ENCODE measurements at regions not wholly inside any gene's neighbourhood (a gene's known extent, or its start where the extent isn't known, plus 50 kb on each side); places are given as distances from the start of the nearest gene placed in this dataset.

- TF ChIP-seq MYC (IDR thresholded peaks at IDR 0.05; ENCODE audit: low read depth, low read length), result no peak
- H3K4me3 ChIP-seq (ENCODE audit: low read depth, low read length), result no peak overlapping the region
- no peak for DNase-seq (ENCODE audit: low read depth)
These were observed 204.3 kb downstream of the EFNB2 start for GRCh38 chr13:106331116-106331515.

GRCh38 chr13:106329941-106330340, 205.5 kb downstream of the EFNB2 start:
- no peak for TF ChIP-seq CTCF (IDR thresholded peaks at IDR 0.05; ENCODE audit: low read depth, low read length)
- no peak for TF ChIP-seq MYC (IDR thresholded peaks at IDR 0.05; ENCODE audit: low read depth, low read length)
- TF ChIP-seq MAX (IDR thresholded peaks at IDR 0.05; ENCODE audit: low read depth, low read length), result no peak
- H3K4me3 ChIP-seq (ENCODE audit: low read depth, low read length), result no peak overlapping the region
- no peak for DNase-seq (ENCODE audit: low read depth)

GRCh38 chr13:106326751-106327150, 208.7 kb downstream of the EFNB2 start:
- H3K4me3 ChIP-seq (ENCODE audit: low read depth, low read length), result no peak overlapping the region
- no peak for DNase-seq (ENCODE audit: low read depth)
- no peak for TF ChIP-seq CTCF (IDR thresholded peaks at IDR 0.05; ENCODE audit: low read depth, low read length)
- TF ChIP-seq POLR2A (IDR thresholded peaks at IDR 0.05; ENCODE audit: extremely low read depth, insufficient read length), result no peak
- TF ChIP-seq MYC (IDR thresholded peaks at IDR 0.05; ENCODE audit: low read depth, low read length), result no peak
- TF ChIP-seq MAX (IDR thresholded peaks at IDR 0.05; ENCODE audit: low read depth, low read length), result no peak

GRCh38 chr13:106324444-106324843, 211.0 kb downstream of the EFNB2 start:
- no peak overlapping the region for H3K4me3 ChIP-seq (ENCODE audit: low read depth, low read length)
- TF ChIP-seq MYC (IDR thresholded peaks at IDR 0.05; ENCODE audit: low read depth, low read length), result no peak
- no peak for TF ChIP-seq CTCF (IDR thresholded peaks at IDR 0.05; ENCODE audit: low read depth, low read length)
- no peak for TF ChIP-seq POLR2A (IDR thresholded peaks at IDR 0.05; ENCODE audit: extremely low read depth, insufficient read length)
- no peak for TF ChIP-seq MAX (IDR thresholded peaks at IDR 0.05; ENCODE audit: low read depth, low read length)
- DNase-seq (ENCODE audit: low read depth), result no peak

GRCh38 chr13:106322628-106323027, 212.8 kb downstream of the EFNB2 start:
- TF ChIP-seq MAX (IDR thresholded peaks at IDR 0.05; ENCODE audit: low read depth, low read length), result no peak
- TF ChIP-seq POLR2A (IDR thresholded peaks at IDR 0.05; ENCODE audit: extremely low read depth, insufficient read length), result no peak
- TF ChIP-seq MYC (IDR thresholded peaks at IDR 0.05; ENCODE audit: low read depth, low read length), result no peak
- TF ChIP-seq CTCF (IDR thresholded peaks at IDR 0.05; ENCODE audit: low read depth, low read length), result no peak
- H3K4me3 ChIP-seq (ENCODE audit: low read depth, low read length), result no peak overlapping the region
- DNase-seq (ENCODE audit: low read depth), result no peak

GRCh38 chr13:106318941-106319411, 216.5 kb downstream of the EFNB2 start:
- H3K4me3 ChIP-seq (ENCODE audit: low read depth, low read length), result no peak overlapping the region
- peak; percentile 74 for DNase-seq (ENCODE audit: low read depth)

More at GRCh38 chr13:106318941-106319411, 216.5 kb downstream of the EFNB2 start:
- TF ChIP-seq MAX (IDR thresholded peaks at IDR 0.05; ENCODE audit: low read depth, low read length), result peak; percentile 35; the same call in 1 of the 2 replicates
- TF ChIP-seq MYC (IDR thresholded peaks at IDR 0.05; ENCODE audit: low read depth, low read length), result 0 out of 2 replicates have a peak, but pooled peaks have one; percentile 13
- TF ChIP-seq CTCF (IDR thresholded peaks at IDR 0.05; ENCODE audit: low read depth, low read length), result no peak

Data from NB4 (cell line).